GM06990 (cell line): ENCODE measurements at regions not wholly inside any gene's neighbourhood (a gene's known extent, or its start where the extent isn't known, plus 50 kb on each side); places are given as distances from the start of the nearest gene placed in this dataset.
A peak's percentile ranks its signal among the peaks of the same experiment; 100 is the strongest.

ENCODE experiments used
- DNase-seq: peaks from one replicate; pipeline ENCODE4 v3.0.0-alpha.2; 2011; ENCODE audit not compliant: insufficient read length; ENCODE audit errors: extremely low read depth
- H3K27me3 ChIP-seq: replicated peaks from 2 replicates; pipeline ENCODE4 v1.6.0; 2011; ENCODE audit warnings: low read length; ENCODE audit not compliant: control insufficient read depth, insufficient read depth
- H3K36me3 ChIP-seq: 2 replicates; pipeline ENCODE4 v1.5.1; 2011; ENCODE audit warnings: low read length; ENCODE audit not compliant: control insufficient read depth, insufficient read depth
- H3K4me3 ChIP-seq: replicated peaks from 2 replicates; pipeline ENCODE4 v1.5.1; 2011; ENCODE audit warnings: low read depth, mild to moderate bottlenecking, control low read depth, low read length
- CTCF ChIP-seq: IDR thresholded peaks from 2 replicates; pipeline ENCODE4 v1.5.1; 2011; ENCODE audit warnings: low read length, control low read depth, mild to moderate bottlenecking, inconsistent platforms; ENCODE audit not compliant: insufficient read depth, poor library complexity, severe bottlenecking

- Histone ChIP-seq H3K27me3 (no peaks in the 10 kb centered on the region), H3K36me3 (no peaks in the 10 kb centered on the region), H3K4me3 (no peak overlapping the region)
- no peak for TF ChIP-seq CTCF
- DNase-seq: no peak
Measured at GRCh38 chr4:89563431-89563830, 255.8 kb upstream of the GPRIN3 start.

- H3K36me3 ChIP-seq: no peaks in the 10 kb centered on the region
- no peak for DNase-seq
- H3K4me3 ChIP-seq: no peak overlapping the region
- no peak for TF ChIP-seq CTCF
- no peaks in the 10 kb centered on the region for H3K27me3 ChIP-seq
Measured at GRCh38 chr4:89562746-89563145, 255.1 kb upstream of the GPRIN3 start.

- Histone ChIP-seq H3K36me3 (no peaks in the 10 kb centered on the region), H3K4me3 (no peak overlapping the region), H3K27me3 (no peaks in the 10 kb centered on the region)
- TF ChIP-seq CTCF: no peak
- DNase-seq: no peak
Measured at GRCh38 chr4:89561048-89561447, 253.4 kb upstream of the GPRIN3 start.

GRCh38 chr4:89558147-89558546 is 250.5 kb upstream of the GPRIN3 start:
- no peaks in the 10 kb centered on the region for H3K36me3 ChIP-seq
- H3K4me3 ChIP-seq: no peak overlapping the region
- peak; percentile 55 for TF ChIP-seq CTCF
- no peaks in the 10 kb centered on the region for H3K27me3 ChIP-seq
- DNase-seq: no peak

- DNase-seq: no peak
- no peak for TF ChIP-seq CTCF
Measured at GRCh38 chr4:89556601-89557305, 249.2 kb upstream of the GPRIN3 start.

GRCh38 chr4:89551191-89551590 is 243.6 kb upstream of the GPRIN3 start:
- no peak for TF ChIP-seq CTCF
- DNase-seq: no peak
- Histone ChIP-seq H3K4me3 (no peak overlapping the region), H3K27me3 (no peaks in the 10 kb centered on the region), H3K36me3 (no peaks in the 10 kb centered on the region)

More at GRCh38 chr4:89556601-89557305, 249.2 kb upstream of the GPRIN3 start:
- no peaks in the 10 kb centered on the region for H3K36me3 ChIP-seq
- H3K27me3 ChIP-seq: no peaks in the 10 kb centered on the region
- H3K4me3 ChIP-seq: no peak overlapping the region
